ENCODE measurements at regions not wholly inside any gene's neighbourhood (a gene's known extent, or its start where the extent isn't known, plus 50 kb on each side); places are given as distances from the start of the nearest gene placed in this dataset.

DNA sequence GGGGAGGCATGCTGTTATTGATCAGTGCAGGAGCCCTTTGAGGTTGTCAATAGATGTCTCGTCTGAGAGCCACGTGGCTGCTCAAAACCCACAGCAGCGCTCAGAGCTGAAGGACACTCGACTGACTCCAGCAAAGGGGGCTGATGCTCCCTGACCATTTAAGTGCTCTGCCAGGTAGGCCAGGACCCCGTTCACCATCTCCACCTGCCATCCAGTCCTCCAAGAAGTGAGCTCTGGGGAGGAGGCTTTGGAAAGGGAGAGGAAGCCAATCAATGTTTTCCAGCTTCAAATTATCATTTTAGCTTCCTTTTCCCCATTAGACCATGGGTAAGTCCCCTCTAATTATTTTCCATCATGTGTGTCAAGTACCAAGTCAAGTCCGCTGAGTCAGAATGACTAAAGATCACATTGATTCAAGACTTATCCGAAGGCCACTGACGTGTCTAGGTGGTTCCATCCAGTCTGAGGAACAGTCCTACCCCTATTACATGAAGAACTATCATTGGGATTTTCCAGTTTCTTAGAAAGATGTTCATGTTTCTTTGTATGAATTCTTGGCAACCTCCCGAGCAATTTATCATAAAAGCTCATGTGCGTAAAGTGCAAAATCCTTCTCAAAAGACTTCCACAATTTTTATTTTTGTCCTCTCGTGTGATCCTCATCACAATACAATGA, 302.6 kb upstream of the LYZL1 start:
- ATAC-seq (ENCODE audit: insufficient number of reproducible peaks, low FRiP score, low read depth), result no peak
- H3K4me1 ChIP-seq (ENCODE audit: control insufficient read depth in 1 of 2, low read depth in 2 of 2), result peaks cover 4 to 36% of the 10 kb centered on the region in 2 donors
- DNase-seq (ENCODE audit: low spot score), result no peak

DNA sequence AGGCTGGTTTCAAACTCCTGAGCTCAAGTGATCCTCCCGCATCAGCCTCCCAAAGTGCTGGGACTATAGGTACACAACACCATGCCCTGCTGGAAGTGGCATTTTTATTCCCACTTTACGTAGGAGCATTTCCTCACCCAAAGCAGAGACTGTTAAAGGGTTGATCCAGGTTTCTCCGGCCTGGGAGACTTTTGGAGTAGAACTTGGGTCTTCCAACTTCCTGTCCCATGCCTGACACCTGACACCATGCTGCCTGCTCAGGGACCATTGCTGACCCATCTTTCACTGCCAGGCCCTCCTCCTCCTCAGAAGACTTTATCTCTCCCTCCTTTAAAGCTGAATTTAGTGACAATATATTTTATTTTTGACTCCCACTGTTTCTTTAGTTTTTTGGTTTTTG, 302.0 kb upstream of the LYZL1 start:
- H3K36me3 ChIP-seq, result no peaks in the 10 kb centered on the region
- no peak overlapping the region for H3K4me3 ChIP-seq
- ATAC-seq (ENCODE audit: insufficient number of reproducible peaks, low FRiP score, low read depth) (no peak), DNase-seq (ENCODE audit: low spot score) (no peak)
- TF ChIP-seq, protein P1, sequence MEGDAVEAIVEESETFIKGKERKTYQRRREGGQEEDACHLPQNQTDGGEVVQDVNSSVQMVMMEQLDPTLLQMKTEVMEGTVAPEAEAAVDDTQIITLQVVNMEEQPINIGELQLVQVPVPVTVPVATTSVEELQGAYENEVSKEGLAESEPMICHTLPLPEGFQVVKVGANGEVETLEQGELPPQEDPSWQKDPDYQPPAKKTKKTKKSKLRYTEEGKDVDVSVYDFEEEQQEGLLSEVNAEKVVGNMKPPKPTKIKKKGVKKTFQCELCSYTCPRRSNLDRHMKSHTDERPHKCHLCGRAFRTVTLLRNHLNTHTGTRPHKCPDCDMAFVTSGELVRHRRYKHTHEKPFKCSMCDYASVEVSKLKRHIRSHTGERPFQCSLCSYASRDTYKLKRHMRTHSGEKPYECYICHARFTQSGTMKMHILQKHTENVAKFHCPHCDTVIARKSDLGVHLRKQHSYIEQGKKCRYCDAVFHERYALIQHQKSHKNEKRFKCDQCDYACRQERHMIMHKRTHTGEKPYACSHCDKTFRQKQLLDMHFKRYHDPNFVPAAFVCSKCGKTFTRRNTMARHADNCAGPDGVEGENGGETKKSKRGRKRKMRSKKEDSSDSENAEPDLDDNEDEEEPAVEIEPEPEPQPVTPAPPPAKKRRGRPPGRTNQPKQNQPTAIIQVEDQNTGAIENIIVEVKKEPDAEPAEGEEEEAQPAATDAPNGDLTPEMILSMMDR (IDR thresholded peaks at IDR 0.05), result no peak
- no peaks in the 10 kb centered on the region for H3K9me3 ChIP-seq
- H3K27ac ChIP-seq, result peak overlapping the region in 1 of 2 donors; percentile 27
- no peaks in the 10 kb centered on the region for H3K27me3 ChIP-seq (replicated peaks; ENCODE audit: insufficient read depth)
- H3K4me1 ChIP-seq (ENCODE audit: control insufficient read depth in 1 of 2, low read depth in 2 of 2), result peaks cover 4 to 41% of the 10 kb centered on the region in 2 donors

More for the DNA sequence above, 302.6 kb upstream of the LYZL1 start:
- Histone ChIP-seq H3K27me3 (replicated peaks; ENCODE audit: insufficient read depth) (no peaks in the 10 kb centered on the region), H3K36me3 (no peaks in the 10 kb centered on the region), H3K4me3 (no peak overlapping the region), H3K27ac (no peak overlapping the region), H3K9me3 (no peaks in the 10 kb centered on the region)
- TF ChIP-seq, protein P1 (IDR thresholded peaks at IDR 0.05), result no peak

GRCh38 chr10:28987555-28988320, 301.1 kb upstream of the LYZL1 start:
- Histone ChIP-seq H3K27ac (peak overlapping the region in 1 of 2 donors; percentile 27), H3K9me3 (no peaks in the 10 kb centered on the region), H3K36me3 (no peaks in the 10 kb centered on the region), H3K4me1 (ENCODE audit: control insufficient read depth in 1 of 2, low read depth in 2 of 2) (peaks cover 8 to 44% of the 10 kb centered on the region in 2 donors), H3K4me3 (no peak overlapping the region), H3K27me3 (replicated peaks; ENCODE audit: insufficient read depth) (no peaks in the 10 kb centered on the region)
- DNase-seq (ENCODE audit: low spot score) (no peak), ATAC-seq (ENCODE audit: insufficient number of reproducible peaks, low FRiP score, low read depth) (no peak)
- TF ChIP-seq, protein P1 (IDR thresholded peaks at IDR 0.05), result no peak

GRCh38 chr10:28988980-28989379, 299.9 kb upstream of the LYZL1 start:
- Histone ChIP-seq H3K4me3 (no peak overlapping the region), H3K36me3 (no peaks in the 10 kb centered on the region), H3K9me3 (no peaks in the 10 kb centered on the region), H3K4me1 (ENCODE audit: control insufficient read depth in 1 of 2, low read depth in 2 of 2) (peaks cover 7 to 36% of the 10 kb centered on the region in 2 donors), H3K27ac (no peak overlapping the region), H3K27me3 (replicated peaks; ENCODE audit: insufficient read depth) (no peaks in the 10 kb centered on the region)
- DNase-seq (ENCODE audit: low spot score), result no peak
- TF ChIP-seq, protein P1 (IDR thresholded peaks at IDR 0.05), result no peak
- no peak for ATAC-seq (ENCODE audit: insufficient number of reproducible peaks, low FRiP score, low read depth)

All from thoracic aorta (tissue), 2 donors.